ENCODE measurements at regions not wholly inside any gene's neighbourhood (a gene's known extent, or its start where the extent isn't known, plus 50 kb on each side); places are given as distances from the start of the nearest gene placed in this dataset.

GRCh38 chr3:74080056-74080461 lies 455.3 kb upstream of the PDZRN3 start:
- TF ChIP-seq CTCF (IDR thresholded peaks at IDR 0.05; ENCODE audit: low read depth, low read length, poor library complexity, severe bottlenecking) (no peak), EZH2phosphoT487 (IDR thresholded peaks at IDR 0.05; ENCODE audit: borderline replicate concordance, low read length) (no peak)
